Liver (tissue), 8 donors: ENCODE measurements at regions not wholly inside any gene's neighbourhood (a gene's known extent, or its start where the extent isn't known, plus 50 kb on each side); places are given as distances from the start of the nearest gene placed in this dataset.

Experiments used
- DNase-seq: peaks from one replicate; pipeline ENCODE4 v3.0.0-alpha.2; 2017; ENCODE audit warnings: low spot score
- H3K27ac ChIP-seq, 2 donors: one replicate each; pipeline ENCODE4 v1.7.0; 2013; ENCODE audit warnings: inconsistent platforms in 2 of 2, low read length in 2 of 2, control low read depth in 1 of 2, low read depth in 1 of 2, mild to moderate bottlenecking in 1 of 2
- H3K27me3 ChIP-seq, 4 donors: one replicate each; pipeline versions ENCODE4 v1.6.1 to v1.7.0; 2013; ENCODE audit warnings: low read length in 3 of 4, inconsistent platforms in 1 of 4, mild to moderate bottlenecking in 1 of 4, moderate library complexity in 1 of 4; ENCODE audit not compliant: control insufficient read depth in 4 of 4, insufficient read depth in 4 of 4
- H3K36me3 ChIP-seq, 4 donors: one replicate each; pipeline versions ENCODE4 v1.6.1 to v1.7.0; 2013; ENCODE audit warnings: low read length in 3 of 4, mild to moderate bottlenecking in 3 of 4, low read depth in 1 of 4, moderate library complexity in 1 of 4; ENCODE audit not compliant: control insufficient read depth in 4 of 4, insufficient read depth in 3 of 4
- H3K4me1 ChIP-seq, 4 donors: one replicate each; pipeline versions ENCODE4 v1.6.1 to v1.7.0; 2013; ENCODE audit warnings: low read length in 3 of 4, mild to moderate bottlenecking in 3 of 4, moderate library complexity in 1 of 4; ENCODE audit not compliant: control insufficient read depth in 4 of 4, insufficient read depth in 4 of 4
- H3K4me3 ChIP-seq, 3 donors: one replicate each; pipeline versions ENCODE4 v1.6.1 to v1.7.0; 2013; ENCODE audit warnings: low read length in 3 of 3, control low read depth in 1 of 3, low read depth in 1 of 3, mild to moderate bottlenecking in 1 of 3
- H3K9ac ChIP-seq, 2 donors: one replicate each; pipeline ENCODE4 v1.7.0; 2013; ENCODE audit warnings: low read length in 2 of 2, mild to moderate bottlenecking in 2 of 2, moderate library complexity in 2 of 2, control low read depth in 1 of 2, low read depth in 1 of 2
- H3K9me3 ChIP-seq, 4 donors: one replicate each; pipeline versions ENCODE4 v1.6.1 to v1.7.0; 2013; ENCODE audit warnings: low read length in 3 of 4; ENCODE audit not compliant: control insufficient read depth in 4 of 4
- ATF3 ChIP-seq: IDR thresholded peaks from 2 replicates; pipeline ENCODE4 v1.6.1; 2016; ENCODE audit warnings: antibody characterized with exemption
- CTCF ChIP-seq: fragments of 150-350 bp; IDR thresholded peaks from 2 replicates; pipeline ENCODE4 v1.5.1; 2017; ENCODE audit warnings: improper control_type of control experiment, low read depth, low read length; ENCODE audit not compliant: missing input control
- EGR1 ChIP-seq, 2 donors: IDR thresholded peaks; 2 replicates each; pipeline ENCODE4 v1.6.1; 2016 to 2018; ENCODE audit warnings: antibody characterized with exemption in 2 of 2, low read depth in 2 of 2
- FOXA2 ChIP-seq: IDR thresholded peaks from 2 replicates; pipeline ENCODE4 v1.6.1; 2016; ENCODE audit warnings: antibody characterized with exemption
- GABPA ChIP-seq, 2 donors: IDR thresholded peaks in 1 of 2; conservative IDR thresholded peaks in 1 of 2; 2 replicates each; pipeline ENCODE4 v1.6.1; 2016; ENCODE audit warnings: antibody characterized with exemption in 2 of 2, mild to moderate bottlenecking in 1 of 2, moderate library complexity in 1 of 2
- HNF4A ChIP-seq, 2 donors: conservative IDR thresholded peaks; 2 replicates each; pipeline ENCODE4 v1.6.1; 2016; ENCODE audit warnings: antibody characterized with exemption in 2 of 2, mild to moderate bottlenecking in 2 of 2
- HNF4G ChIP-seq: IDR thresholded peaks from 2 replicates; pipeline ENCODE4 v1.6.1; 2016; ENCODE audit warnings: antibody characterized with exemption
- MAX ChIP-seq: IDR thresholded peaks from 2 replicates; pipeline ENCODE4 v1.6.1; 2016; ENCODE audit warnings: antibody characterized with exemption
- NR2F2 ChIP-seq: IDR thresholded peaks from 2 replicates; pipeline ENCODE4 v1.6.1; 2016; ENCODE audit warnings: antibody characterized with exemption
- RAD21 ChIP-seq, 2 donors: IDR thresholded peaks; 2 replicates each; pipeline ENCODE4 v1.6.1; 2016; ENCODE audit warnings: antibody characterized with exemption in 2 of 2, mild to moderate bottlenecking in 2 of 2
- SP1 ChIP-seq: IDR thresholded peaks from 2 replicates; pipeline ENCODE4 v1.6.1; 2018; ENCODE audit warnings: antibody characterized with exemption, mild to moderate bottlenecking
- TAF1 ChIP-seq: conservative IDR thresholded peaks from 2 replicates; pipeline ENCODE4 v1.6.1; 2016; ENCODE audit warnings: antibody characterized with exemption, mild to moderate bottlenecking
- YY1 ChIP-seq: IDR thresholded peaks from 2 replicates; pipeline ENCODE4 v1.6.1; 2016; ENCODE audit warnings: antibody characterized with exemption, mild to moderate bottlenecking
- ZBTB33 ChIP-seq: IDR thresholded peaks from 2 replicates; pipeline ENCODE4 v1.6.1; 2016; ENCODE audit warnings: antibody characterized with exemption
- WGBS: extraction: QIAGEN DNeasy Blood & Tissue Kit; methylation state at CpG from one replicate; pipeline ENCODE4 v1.1.7; 2013; 5-methylcytosine and 5-hydroxymethylcytosine counted together
- TF ChIP-seq, protein P1 (sequence below): IDR thresholded peaks from 2 replicates; pipeline ENCODE4 v1.6.1; 2016; ENCODE audit warnings: antibody characterized with exemption, mild to moderate bottlenecking
- donor health status: healthy.
- donor health status: healthy.
- donor health status: healthy.
- donor health status: healthy.
- donor health status: healthy.

- Histone ChIP-seq H3K4me3 (no peak overlapping the region), H3K27ac (peak overlapping the region in 1 of 2 donors; percentile 63), H3K9me3 (no peaks in the 10 kb centered on the region), H3K27me3 (no peaks in the 10 kb centered on the region), H3K9ac (no peak overlapping the region), H3K36me3 (no peaks in the 10 kb centered on the region), H3K4me1 (peaks cover 0 to 25% (median 13%) of the 10 kb centered on the region in 4 donors)
- TF ChIP-seq YY1 (no peak), FOXA2 (no peak), HNF4G (no peak), ATF3 (no peak), SP1 (no peak), TAF1 (no peak), GABPA (IDR thresholded peaks at IDR 0.05 in 1 of 2, conservative IDR thresholded peaks at IDR 0.05 in 1 of 2) (no peak), RAD21 (IDR thresholded peaks at IDR 0.05) (no peak), CTCF (no peak), HNF4A (conservative IDR thresholded peaks at IDR 0.05) (no peak), MAX (no peak)
- TF ChIP-seq, protein P1, sequence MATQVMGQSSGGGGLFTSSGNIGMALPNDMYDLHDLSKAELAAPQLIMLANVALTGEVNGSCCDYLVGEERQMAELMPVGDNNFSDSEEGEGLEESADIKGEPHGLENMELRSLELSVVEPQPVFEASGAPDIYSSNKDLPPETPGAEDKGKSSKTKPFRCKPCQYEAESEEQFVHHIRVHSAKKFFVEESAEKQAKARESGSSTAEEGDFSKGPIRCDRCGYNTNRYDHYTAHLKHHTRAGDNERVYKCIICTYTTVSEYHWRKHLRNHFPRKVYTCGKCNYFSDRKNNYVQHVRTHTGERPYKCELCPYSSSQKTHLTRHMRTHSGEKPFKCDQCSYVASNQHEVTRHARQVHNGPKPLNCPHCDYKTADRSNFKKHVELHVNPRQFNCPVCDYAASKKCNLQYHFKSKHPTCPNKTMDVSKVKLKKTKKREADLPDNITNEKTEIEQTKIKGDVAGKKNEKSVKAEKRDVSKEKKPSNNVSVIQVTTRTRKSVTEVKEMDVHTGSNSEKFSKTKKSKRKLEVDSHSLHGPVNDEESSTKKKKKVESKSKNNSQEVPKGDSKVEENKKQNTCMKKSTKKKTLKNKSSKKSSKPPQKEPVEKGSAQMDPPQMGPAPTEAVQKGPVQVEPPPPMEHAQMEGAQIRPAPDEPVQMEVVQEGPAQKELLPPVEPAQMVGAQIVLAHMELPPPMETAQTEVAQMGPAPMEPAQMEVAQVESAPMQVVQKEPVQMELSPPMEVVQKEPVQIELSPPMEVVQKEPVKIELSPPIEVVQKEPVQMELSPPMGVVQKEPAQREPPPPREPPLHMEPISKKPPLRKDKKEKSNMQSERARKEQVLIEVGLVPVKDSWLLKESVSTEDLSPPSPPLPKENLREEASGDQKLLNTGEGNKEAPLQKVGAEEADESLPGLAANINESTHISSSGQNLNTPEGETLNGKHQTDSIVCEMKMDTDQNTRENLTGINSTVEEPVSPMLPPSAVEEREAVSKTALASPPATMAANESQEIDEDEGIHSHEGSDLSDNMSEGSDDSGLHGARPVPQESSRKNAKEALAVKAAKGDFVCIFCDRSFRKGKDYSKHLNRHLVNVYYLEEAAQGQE, result no peak
- WGBS, result 73% methylated on average over 2 of the region's 2 CpGs
- DNase-seq, result no peak
Observed at GRCh38 chr21:17442165-17442564, 70.7 kb upstream of the CXADR start.

GRCh38 chr21:17444828-17445227, 68.0 kb upstream of the CXADR start:
- H3K9me3 ChIP-seq, result no peaks in the 10 kb centered on the region
- H3K27me3 ChIP-seq, result no peaks in the 10 kb centered on the region
- no peak for DNase-seq
- H3K9ac ChIP-seq, result no peak overlapping the region
- H3K36me3 ChIP-seq, result no peaks in the 10 kb centered on the region
- no peak overlapping the region for H3K4me3 ChIP-seq
- peaks cover 0 to 25% (median 15%) of the 10 kb centered on the region in 4 donors for H3K4me1 ChIP-seq
- 69% methylated on average over 5 of the region's 5 CpGs for WGBS
- TF ChIP-seq MAX (no peak), EGR1 (IDR thresholded peaks at IDR 0.05; ENCODE audit: low read depth in 2 of 2) (no peak), ZBTB33 (no peak), NR2F2 (no peak), SP1 (no peak), HNF4G (no peak), RAD21 (IDR thresholded peaks at IDR 0.05) (no peak), ATF3 (no peak)
- peak overlapping the region; percentile 35 to 44 for H3K27ac ChIP-seq
